GM20000 (cell line): ENCODE measurements at regions not wholly inside any gene's neighbourhood (a gene's known extent, or its start where the extent isn't known, plus 50 kb on each side); places are given as distances from the start of the nearest gene placed in this dataset.

ENCODE experiments used
- DNase-seq: peaks from one replicate; pipeline ENCODE4 v3.0.0; 2012; ENCODE audit warnings: low spot score
- CTCF ChIP-seq: IDR thresholded peaks from 2 replicates; pipeline ENCODE4 v1.5.1; 2012; ENCODE audit warnings: mild to moderate bottlenecking, control low read depth; ENCODE audit errors: extremely low read depth, missing control alignments

GRCh38 chr2:14749884-14750283 is 117.4 kb downstream of the LRATD1 start:
- TF ChIP-seq CTCF = no peak
- no peak for DNase-seq

- no peak for DNase-seq
Measured at GRCh38 chr2:14750433-14750832, 117.9 kb downstream of the LRATD1 start.

DNA sequence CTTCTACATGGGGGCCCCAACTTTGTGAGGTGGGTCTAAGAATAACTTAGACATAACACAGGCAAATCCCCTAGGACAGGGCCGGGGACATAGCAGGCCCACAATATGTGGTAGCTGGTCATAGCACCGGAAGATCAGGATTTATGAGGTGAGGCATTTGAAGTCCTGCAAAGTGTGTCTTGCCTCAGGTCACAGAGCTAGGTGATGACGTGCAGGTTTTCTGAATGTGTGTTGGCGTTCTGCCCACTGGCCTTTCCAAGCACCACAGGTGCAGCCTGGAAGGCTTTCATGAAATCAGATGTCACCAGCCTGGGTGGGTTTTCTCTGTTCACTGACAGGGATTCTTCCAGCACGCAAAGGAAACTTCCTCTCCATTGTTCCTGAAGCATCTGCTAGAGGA is 119.1 kb downstream of the LRATD1 start:
- DNase-seq = no peak
- no peak for TF ChIP-seq CTCF

More at GRCh38 chr2:14750433-14750832, 117.9 kb downstream of the LRATD1 start:
- no peak for TF ChIP-seq CTCF

- no peak for TF ChIP-seq CTCF
- no peak for DNase-seq
Measured at GRCh38 chr2:14752295-14752694, 119.8 kb downstream of the LRATD1 start.

DNA sequence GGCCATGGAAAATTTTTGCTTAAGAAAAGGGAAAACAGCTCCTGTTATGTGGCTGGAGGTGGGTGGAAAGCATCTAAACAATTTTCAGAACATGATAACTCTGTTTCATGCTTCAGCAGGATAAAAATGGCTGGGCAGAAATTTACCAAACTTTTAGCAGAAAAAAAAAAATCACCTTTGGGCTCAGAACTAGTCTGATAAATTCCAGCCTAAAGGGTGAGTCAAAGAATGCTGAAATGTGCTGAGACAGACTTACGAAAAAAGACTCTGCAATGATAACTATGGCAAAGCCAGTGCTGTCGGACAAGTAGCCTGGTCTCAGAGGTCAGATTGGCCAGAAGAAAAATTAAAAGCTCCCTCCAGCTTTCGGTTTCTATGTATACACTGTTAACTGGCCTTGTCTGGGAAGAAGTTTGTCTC is 123.6 kb downstream of the LRATD1 start:
- no peak for TF ChIP-seq CTCF
- no peak for DNase-seq

GRCh38 chr2:14756981-14757657 is 124.6 kb downstream of the LRATD1 start:
- TF ChIP-seq CTCF = no peak
- DNase-seq = no peak

GRCh38 chr2:14759082-14759481 is 126.6 kb downstream of the LRATD1 start:
- no peak for TF ChIP-seq CTCF
- DNase-seq = no peak
